Stromal cell of bone marrow (primary cell): ENCODE measurements at regions not wholly inside any gene's neighbourhood (a gene's known extent, or its start where the extent isn't known, plus 50 kb on each side); places are given as distances from the start of the nearest gene placed in this dataset.

Source experiments
- DNase-seq: peaks from one replicate; pipeline ENCODE4 v3.0.0-alpha.2; 2012; ENCODE audit warnings: low read depth

DNA sequence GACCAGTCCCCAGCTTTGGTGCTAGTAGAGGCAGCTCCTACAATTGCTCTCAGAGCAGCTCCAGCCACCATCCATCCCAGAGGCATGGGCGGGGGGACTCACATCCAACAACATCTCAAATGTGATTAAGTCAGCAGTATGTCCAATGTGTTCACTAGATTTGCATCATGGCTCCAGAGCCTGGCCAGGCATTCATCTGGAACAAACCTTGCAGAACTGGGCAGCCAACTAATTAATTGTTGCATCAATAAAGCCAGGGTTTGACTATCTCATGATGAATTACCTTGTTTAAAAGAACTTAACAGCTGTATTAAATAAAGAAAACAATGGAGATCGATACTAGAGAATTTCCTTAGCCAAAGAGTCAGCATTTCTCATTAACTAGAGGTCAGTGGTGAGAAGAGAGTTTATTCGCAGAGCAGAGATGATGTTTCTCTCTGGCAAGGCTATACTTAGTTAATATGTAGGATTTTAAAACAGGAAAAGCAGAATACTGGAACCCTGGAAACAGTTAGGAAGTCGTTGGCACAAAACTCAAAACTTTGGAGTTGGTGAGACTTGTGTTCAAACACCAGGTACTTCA, 494.4 kb downstream of the GRIN2A start:
- no peak for DNase-seq

DNA sequence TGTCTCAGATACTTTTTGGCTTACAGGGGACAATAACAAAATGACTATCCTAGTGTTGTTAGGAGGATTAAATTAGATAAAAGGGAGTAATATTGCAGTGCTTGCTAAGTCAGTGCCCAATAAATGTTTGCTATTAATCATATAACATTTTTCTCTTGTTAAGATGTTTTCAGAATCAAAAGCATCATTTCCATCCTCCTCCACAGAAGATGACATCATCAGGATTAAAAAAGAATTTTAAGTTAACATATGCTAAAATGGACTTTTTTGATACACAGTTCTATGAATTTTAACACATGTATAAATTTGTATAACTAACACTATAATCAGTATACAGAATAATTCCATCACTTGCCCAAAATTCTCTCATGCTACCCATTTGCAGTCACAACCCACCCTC, 492.6 kb downstream of the GRIN2A start:
- DNase-seq: no peak

DNA sequence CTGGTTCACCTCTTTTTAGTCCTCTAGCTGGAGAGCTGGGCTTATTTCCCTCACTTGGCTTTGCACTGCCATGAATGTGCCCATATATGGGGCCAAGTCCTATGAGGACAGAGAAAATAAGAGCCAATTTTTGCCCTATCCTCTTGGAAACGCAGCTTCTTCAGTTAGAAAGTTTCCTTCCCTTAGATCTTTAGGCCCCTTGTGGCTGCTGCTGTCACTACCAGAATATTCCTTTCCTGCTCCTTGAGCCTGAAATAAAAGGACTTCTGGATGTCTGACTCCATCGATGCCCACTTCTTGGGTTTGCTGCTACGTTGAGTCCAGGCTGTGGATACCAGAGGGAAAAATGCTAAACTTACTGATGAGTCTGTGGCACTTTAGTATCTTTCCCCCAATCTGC, 487.1 kb downstream of the GRIN2A start:
- DNase-seq: no peak
